NCI-H1092 (cell line): ENCODE measurements at regions not wholly inside any gene's neighbourhood (a gene's known extent, or its start where the extent isn't known, plus 50 kb on each side); places are given as distances from the start of the nearest gene placed in this dataset.

Experiments used
- DNase-seq: peaks from one replicate; lab custom pipeline; 2025; lab: John Stamatoyannopoulos, UW

- no peak for DNase-seq
Measured at GRCh38 chr12:60042835-60043234, 447.0 kb downstream of the SLC16A7 start.

DNA sequence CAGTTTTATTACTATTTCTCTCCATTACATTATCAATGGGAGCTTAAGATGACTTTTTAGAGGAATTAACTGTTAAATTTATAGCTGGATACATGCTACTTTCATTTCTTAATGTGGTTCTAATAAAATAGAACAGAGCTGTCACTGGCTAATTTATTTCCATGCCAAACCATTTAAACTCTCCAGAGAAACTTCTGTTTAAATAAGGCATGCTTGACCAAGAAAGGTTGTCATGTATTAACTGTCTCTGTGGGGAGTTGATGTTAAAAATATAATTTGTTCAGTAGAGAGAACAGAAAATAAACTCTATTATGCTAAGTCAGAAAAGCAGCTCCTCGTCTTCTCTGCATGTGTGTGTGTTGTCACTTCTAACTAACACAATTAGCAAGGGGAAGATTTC, 447.4 kb downstream of the SLC16A7 start:
- no peak for DNase-seq

- no peak for DNase-seq
Measured at GRCh38 chr12:60052483-60052882, 456.7 kb downstream of the SLC16A7 start.

GRCh38 chr12:60059180-60059579, 463.4 kb downstream of the SLC16A7 start:
- DNase-seq = no peak

DNA sequence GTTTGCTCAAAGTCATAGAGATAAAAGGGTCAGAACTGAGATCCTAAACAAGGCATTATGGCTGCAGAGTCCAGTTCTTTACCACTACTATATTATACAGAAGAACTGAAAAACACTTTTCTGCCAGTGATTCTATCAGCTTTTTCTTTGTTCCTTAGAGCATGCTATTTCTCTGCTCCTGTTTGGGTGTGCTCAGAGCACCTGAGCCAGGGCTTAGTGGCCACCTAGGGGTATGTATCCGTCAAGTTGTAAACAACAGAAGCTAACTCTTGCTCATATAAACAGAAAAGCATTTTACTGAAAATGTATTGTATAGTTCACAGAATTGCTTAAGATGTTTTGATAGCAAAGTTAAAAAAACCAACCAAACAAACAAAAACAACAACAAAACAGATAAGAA, 470.8 kb downstream of the SLC16A7 start:
- no peak for DNase-seq

- no peak for DNase-seq
Measured at GRCh38 chr12:60070552-60070951, 474.7 kb downstream of the SLC16A7 start.

- DNase-seq = no peak
Measured at GRCh38 chr12:60071759-60072191, 475.9 kb downstream of the SLC16A7 start.

- no peak for DNase-seq
Measured at GRCh38 chr12:60072911-60073310, 477.1 kb downstream of the SLC16A7 start.

- no peak for DNase-seq
Measured at GRCh38 chr12:60075091-60075490, 479.3 kb downstream of the SLC16A7 start.

DNA sequence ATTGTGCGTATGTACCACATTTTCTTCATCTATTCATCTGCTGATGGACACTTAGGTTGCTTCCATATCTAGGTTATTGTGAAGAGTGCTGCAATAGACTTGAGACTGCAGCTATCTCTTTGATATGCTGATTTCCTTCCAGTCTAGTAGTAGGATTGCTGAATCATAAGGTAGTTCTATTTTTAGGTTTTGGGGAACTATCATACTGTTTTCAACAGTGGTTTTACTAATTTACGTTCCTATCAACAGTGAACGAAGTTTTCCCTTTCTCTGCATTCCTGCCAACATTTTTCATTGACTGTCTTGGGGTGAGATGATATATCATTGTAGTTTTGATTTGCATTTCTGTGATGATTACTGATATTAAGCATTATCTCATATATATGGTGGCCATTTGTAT, 482.2 kb downstream of the SLC16A7 start:
- DNase-seq = no peak

DNA sequence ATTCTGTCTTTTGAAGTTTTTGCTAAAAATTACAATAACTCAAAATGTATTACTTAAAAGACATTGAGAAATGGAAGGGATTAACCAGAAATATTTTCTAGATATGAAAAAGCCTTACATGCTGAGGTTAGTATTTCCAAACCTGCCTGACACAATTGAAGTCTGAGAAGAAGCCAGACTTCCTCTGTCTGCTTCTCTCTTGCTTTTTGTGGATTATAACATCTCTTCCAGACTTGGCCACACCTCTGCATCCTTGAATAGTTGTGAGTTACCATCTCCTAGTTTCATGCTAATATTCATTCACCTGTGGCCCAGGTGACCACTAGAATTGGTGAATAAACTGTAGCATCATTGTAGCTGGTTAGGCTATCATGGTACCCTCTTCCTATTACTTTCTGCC, 497.6 kb downstream of the SLC16A7 start:
- no peak for DNase-seq

- no peak for DNase-seq
Measured at GRCh38 chr12:60094436-60094835, 498.6 kb downstream of the SLC16A7 start.

- DNase-seq = no peak
Measured at GRCh38 chr12:60096727-60097126, 500.9 kb downstream of the SLC16A7 start.

DNA sequence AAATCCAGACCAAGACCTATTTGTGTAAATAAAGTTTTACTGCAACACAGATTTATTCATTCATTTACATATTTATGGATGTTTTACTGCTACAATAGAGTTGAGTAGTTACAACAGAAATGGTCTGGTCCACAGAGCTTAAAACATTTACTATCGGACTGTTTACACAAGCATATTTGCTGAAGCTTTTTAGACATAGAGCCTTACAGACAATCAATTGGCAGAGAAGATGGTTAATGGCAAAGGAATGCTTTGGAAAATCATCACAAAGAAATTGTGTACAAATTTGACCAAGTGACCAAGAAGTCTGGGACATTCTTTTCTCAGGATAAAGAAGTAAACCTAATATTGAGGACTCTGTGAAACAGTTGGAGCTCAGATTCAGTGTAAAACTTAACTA, 504.3 kb downstream of the SLC16A7 start:
- DNase-seq = no peak

GRCh38 chr12:60100852-60101251, 505.0 kb downstream of the SLC16A7 start:
- no peak for DNase-seq

GRCh38 chr12:60101715-60102114, 505.9 kb downstream of the SLC16A7 start:
- no peak for DNase-seq

GRCh38 chr12:60106214-60106613, 510.4 kb downstream of the SLC16A7 start:
- no peak for DNase-seq

DNA sequence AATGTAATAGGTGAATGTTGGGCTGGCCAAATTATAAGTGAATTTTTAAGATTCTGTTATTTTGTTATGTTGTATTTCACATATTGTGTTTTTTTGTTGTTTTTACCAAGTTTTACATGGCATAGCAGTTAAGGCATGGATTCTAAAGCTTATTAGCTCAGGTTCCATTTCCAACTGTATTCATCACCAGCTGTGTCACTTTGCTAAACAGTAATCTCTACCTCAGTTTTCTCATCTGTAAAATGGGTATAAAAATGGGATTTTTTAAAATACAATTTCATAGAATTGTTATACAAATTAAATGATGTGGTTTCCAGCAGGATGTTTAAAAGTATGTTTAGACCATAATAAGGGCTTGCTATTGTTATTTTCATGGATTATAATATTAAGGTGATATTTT, 512.2 kb downstream of the SLC16A7 start:
- DNase-seq = no peak

GRCh38 chr12:60112063-60112462, 516.2 kb downstream of the SLC16A7 start:
- DNase-seq = no peak

GRCh38 chr12:60112763-60113162, 516.9 kb downstream of the SLC16A7 start:
- DNase-seq = no peak

DNA sequence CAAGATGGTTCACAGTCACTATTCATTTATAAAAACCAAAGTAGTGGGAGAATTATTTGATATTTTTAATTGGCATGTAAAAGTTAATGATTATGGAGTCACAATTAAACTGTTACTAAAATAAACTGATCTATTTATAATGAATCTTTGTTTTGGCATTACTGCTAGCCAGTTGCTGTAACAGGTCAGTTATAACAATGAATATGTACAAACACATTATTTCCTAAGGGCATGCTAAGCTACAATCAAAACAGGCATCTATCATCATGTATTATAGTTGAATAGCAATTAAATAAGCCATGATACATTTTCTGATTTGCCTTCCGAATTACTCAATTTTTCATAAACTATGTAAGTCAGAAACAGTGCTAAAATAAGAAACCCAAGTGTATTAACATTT, 518.3 kb downstream of the SLC16A7 start:
- DNase-seq = no peak

DNA sequence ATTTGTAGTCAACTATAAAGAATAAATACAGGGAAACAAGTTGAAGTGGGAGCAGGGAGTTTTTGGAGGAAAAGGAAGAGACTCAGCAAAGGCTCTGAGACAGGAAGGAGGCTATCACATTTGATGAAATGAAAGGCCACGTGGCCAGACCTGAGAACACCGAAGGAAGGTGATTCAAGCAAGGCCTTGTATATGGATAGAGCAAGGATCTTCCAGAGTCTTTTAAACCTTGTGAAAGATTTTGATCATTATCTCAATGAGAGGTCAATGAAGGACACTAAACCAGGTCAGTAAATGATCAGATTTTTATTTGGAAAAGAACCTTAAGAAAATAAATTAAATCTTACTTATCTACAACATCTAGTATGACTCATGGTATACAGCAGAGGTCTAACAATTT, 523.5 kb downstream of the SLC16A7 start:
- no peak for DNase-seq

GRCh38 chr12:60120199-60120598, 524.4 kb downstream of the SLC16A7 start:
- no peak for DNase-seq

GRCh38 chr12:60123557-60123956, 527.7 kb downstream of the SLC16A7 start:
- DNase-seq = no peak

GRCh38 chr12:60137513-60137912, 541.7 kb downstream of the SLC16A7 start:
- DNase-seq = no peak
